Stimulated activated naive CD8-positive, alpha-beta T cell treated with anti-CD3 and anti-CD28 coated beads, Interleukin-15, Interleukin-2, amounts not matched to agents 100 ng/mL and 50 ng/mL, for 24 hours (primary cell): ENCODE measurements at regions not wholly inside any gene's neighbourhood (a gene's known extent, or its start where the extent isn't known, plus 50 kb on each side); places are given as distances from the start of the nearest gene placed in this dataset.

ENCODE experiments used
- H3K27ac Mint-ChIP-seq: one replicate; pipeline ENCODE4 v1.8.0; 2021; ENCODE audit warnings: mild to moderate bottlenecking, mixed read lengths
- H3K27me3 Mint-ChIP-seq: one replicate; pipeline ENCODE4 v1.8.0; 2021; ENCODE audit warnings: mixed read lengths
- H3K36me3 Mint-ChIP-seq: one replicate; pipeline ENCODE4 v1.8.0; 2021; ENCODE audit warnings: low read depth, mixed read lengths
- H3K4me1 Mint-ChIP-seq: one replicate; pipeline ENCODE4 v1.8.0; 2021; ENCODE audit warnings: low read depth, mixed read lengths
- H3K4me3 Mint-ChIP-seq: one replicate; pipeline ENCODE4 v1.8.0; 2021; ENCODE audit warnings: mild to moderate bottlenecking, mixed read lengths
- H3K9me3 Mint-ChIP-seq: one replicate; pipeline ENCODE4 v1.8.0; 2021; ENCODE audit warnings: mixed read lengths

GRCh38 chr12:124507188-124508109 lies 60.0 kb downstream of the NCOR2 start:
- Mint-ChIP-seq H3K4me3 (no peak overlapping the region), H3K9me3 (no peaks in the 10 kb centered on the region), H3K27me3 (no peaks in the 10 kb centered on the region), H3K27ac (no peak overlapping the region), H3K4me1 (peaks cover 43% of the 10 kb centered on the region), H3K36me3 (peaks cover 7% of the 10 kb centered on the region)

- H3K27me3 Mint-ChIP-seq, result no peaks in the 10 kb centered on the region
- no peak overlapping the region for H3K4me3 Mint-ChIP-seq
- H3K9me3 Mint-ChIP-seq, result no peaks in the 10 kb centered on the region
- H3K27ac Mint-ChIP-seq, result no peak overlapping the region
- H3K36me3 Mint-ChIP-seq, result peaks cover 7% of the 10 kb centered on the region
- peaks cover 45% of the 10 kb centered on the region for H3K4me1 Mint-ChIP-seq
Observed at GRCh38 chr12:124506832-124507153, 60.6 kb downstream of the NCOR2 start.

- Mint-ChIP-seq H3K4me1 (peaks cover 49% of the 10 kb centered on the region), H3K4me3 (no peak overlapping the region), H3K9me3 (no peaks in the 10 kb centered on the region), H3K27ac (no peak overlapping the region), H3K27me3 (no peaks in the 10 kb centered on the region), H3K36me3 (peaks cover 7% of the 10 kb centered on the region)
Observed at GRCh38 chr12:124506145-124506831, 61.1 kb downstream of the NCOR2 start.

- Mint-ChIP-seq H3K4me1 (peaks cover 46% of the 10 kb centered on the region), H3K27ac (no peak overlapping the region), H3K27me3 (no peaks in the 10 kb centered on the region), H3K36me3 (peaks cover 7% of the 10 kb centered on the region), H3K9me3 (no peaks in the 10 kb centered on the region), H3K4me3 (no peak overlapping the region)
Observed at GRCh38 chr12:124505001-124505818, 62.2 kb downstream of the NCOR2 start.

GRCh38 chr12:124504273-124505000 lies 63.0 kb downstream of the NCOR2 start:
- Mint-ChIP-seq H3K4me3 (no peak overlapping the region), H3K36me3 (peaks cover 7% of the 10 kb centered on the region), H3K4me1 (peaks cover 47% of the 10 kb centered on the region)

GRCh38 chr12:124503305-124503704 lies 64.1 kb downstream of the NCOR2 start:
- H3K4me3 Mint-ChIP-seq, result no peak overlapping the region
- peaks cover 7% of the 10 kb centered on the region for H3K36me3 Mint-ChIP-seq
- H3K9me3 Mint-ChIP-seq, result no peaks in the 10 kb centered on the region
- H3K27ac Mint-ChIP-seq, result no peak overlapping the region
- H3K4me1 Mint-ChIP-seq, result peaks cover 47% of the 10 kb centered on the region
- H3K27me3 Mint-ChIP-seq, result no peaks in the 10 kb centered on the region

More at GRCh38 chr12:124504273-124505000, 63.0 kb downstream of the NCOR2 start:
- no peaks in the 10 kb centered on the region for H3K9me3 Mint-ChIP-seq
- no peak overlapping the region for H3K27ac Mint-ChIP-seq
- no peaks in the 10 kb centered on the region for H3K27me3 Mint-ChIP-seq

- H3K36me3 Mint-ChIP-seq, result peaks cover 7% of the 10 kb centered on the region
- peaks cover 50% of the 10 kb centered on the region for H3K4me1 Mint-ChIP-seq
- no peaks in the 10 kb centered on the region for H3K27me3 Mint-ChIP-seq
- H3K9me3 Mint-ChIP-seq, result no peaks in the 10 kb centered on the region
- H3K27ac Mint-ChIP-seq, result no peak overlapping the region
- no peak overlapping the region for H3K4me3 Mint-ChIP-seq
Observed at GRCh38 chr12:124502379-124502778, 65.0 kb downstream of the NCOR2 start.

GRCh38 chr12:124501827-124502226 lies 65.6 kb downstream of the NCOR2 start:
- Mint-ChIP-seq H3K4me3 (no peak overlapping the region), H3K27me3 (no peaks in the 10 kb centered on the region), H3K9me3 (no peaks in the 10 kb centered on the region), H3K36me3 (peaks cover 7% of the 10 kb centered on the region), H3K27ac (no peak overlapping the region), H3K4me1 (peaks cover 51% of the 10 kb centered on the region)

GRCh38 chr12:124501112-124501561 lies 66.3 kb downstream of the NCOR2 start:
- Mint-ChIP-seq H3K4me1 (peaks cover 48% of the 10 kb centered on the region), H3K9me3 (no peaks in the 10 kb centered on the region), H3K4me3 (no peak overlapping the region), H3K27me3 (no peaks in the 10 kb centered on the region), H3K27ac (no peak overlapping the region), H3K36me3 (peaks cover 7% of the 10 kb centered on the region)

- no peak overlapping the region for H3K4me3 Mint-ChIP-seq
- H3K27me3 Mint-ChIP-seq, result no peaks in the 10 kb centered on the region
- no peaks in the 10 kb centered on the region for H3K9me3 Mint-ChIP-seq
- peaks cover 7% of the 10 kb centered on the region for H3K36me3 Mint-ChIP-seq
- H3K27ac Mint-ChIP-seq, result no peak overlapping the region
- peaks cover 58% of the 10 kb centered on the region for H3K4me1 Mint-ChIP-seq
Observed at GRCh38 chr12:124499898-124500244, 67.5 kb downstream of the NCOR2 start.

GRCh38 chr12:124499190-124499753 lies 68.1 kb downstream of the NCOR2 start:
- no peak overlapping the region for H3K4me3 Mint-ChIP-seq
- H3K27me3 Mint-ChIP-seq, result no peaks in the 10 kb centered on the region
- H3K27ac Mint-ChIP-seq, result no peak overlapping the region
- peaks cover 64% of the 10 kb centered on the region for H3K4me1 Mint-ChIP-seq
- no peaks in the 10 kb centered on the region for H3K9me3 Mint-ChIP-seq
- H3K36me3 Mint-ChIP-seq, result peaks cover 8% of the 10 kb centered on the region

- Mint-ChIP-seq H3K9me3 (no peaks in the 10 kb centered on the region), H3K4me3 (no peak overlapping the region), H3K36me3 (peaks cover 12% of the 10 kb centered on the region), H3K27ac (no peak overlapping the region), H3K4me1 (peaks cover 71% of the 10 kb centered on the region), H3K27me3 (no peaks in the 10 kb centered on the region)
Observed at GRCh38 chr12:124498275-124499189, 68.9 kb downstream of the NCOR2 start.

- Mint-ChIP-seq H3K4me1 (peaks cover 73% of the 10 kb centered on the region), H3K36me3 (peaks cover 12% of the 10 kb centered on the region), H3K27ac (no peak overlapping the region), H3K9me3 (no peaks in the 10 kb centered on the region), H3K4me3 (no peak overlapping the region), H3K27me3 (no peaks in the 10 kb centered on the region)
Observed at GRCh38 chr12:124497658-124498057, 69.8 kb downstream of the NCOR2 start.
